Fibroblast of skin of right biceps (primary cell): ENCODE measurements at regions not wholly inside any gene's neighbourhood (a gene's known extent, or its start where the extent isn't known, plus 50 kb on each side); places are given as distances from the start of the nearest gene placed in this dataset.
"Not testable (repeated sequence)": the region's sequence is repeated elsewhere in the genome, so short reads cannot be mapped to it uniquely, and the experiment has no call there.

Source experiments
- DNase-seq: peaks from one replicate; pipeline ENCODE4 v3.0.0-alpha.2; 2013

DNA sequence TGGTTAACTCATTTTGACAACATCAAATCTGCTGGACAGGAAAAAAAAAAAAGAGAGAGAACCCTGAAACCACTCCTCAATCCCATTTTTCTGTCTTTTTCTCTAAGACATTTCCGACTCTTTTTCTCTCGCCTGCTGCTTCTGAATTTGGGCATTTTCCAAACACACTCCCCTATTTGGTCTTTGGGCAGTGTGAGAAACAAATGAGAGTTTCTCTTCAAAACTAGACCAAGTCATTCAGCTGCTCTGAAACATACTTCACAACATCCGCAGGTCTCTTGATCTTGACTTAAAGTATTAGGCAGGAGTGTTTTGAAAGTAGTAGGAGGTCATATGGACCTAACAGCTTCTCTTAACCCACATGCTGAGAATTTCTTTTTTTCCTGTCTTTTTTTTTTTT is 364.8 kb upstream of the ESRRG start:
- no peak for DNase-seq

GRCh38 chr1:217079584-217079983 is 356.4 kb upstream of the ESRRG start:
- no peak for DNase-seq

GRCh38 chr1:217078959-217079358 is 355.7 kb upstream of the ESRRG start:
- DNase-seq: no peak

DNA sequence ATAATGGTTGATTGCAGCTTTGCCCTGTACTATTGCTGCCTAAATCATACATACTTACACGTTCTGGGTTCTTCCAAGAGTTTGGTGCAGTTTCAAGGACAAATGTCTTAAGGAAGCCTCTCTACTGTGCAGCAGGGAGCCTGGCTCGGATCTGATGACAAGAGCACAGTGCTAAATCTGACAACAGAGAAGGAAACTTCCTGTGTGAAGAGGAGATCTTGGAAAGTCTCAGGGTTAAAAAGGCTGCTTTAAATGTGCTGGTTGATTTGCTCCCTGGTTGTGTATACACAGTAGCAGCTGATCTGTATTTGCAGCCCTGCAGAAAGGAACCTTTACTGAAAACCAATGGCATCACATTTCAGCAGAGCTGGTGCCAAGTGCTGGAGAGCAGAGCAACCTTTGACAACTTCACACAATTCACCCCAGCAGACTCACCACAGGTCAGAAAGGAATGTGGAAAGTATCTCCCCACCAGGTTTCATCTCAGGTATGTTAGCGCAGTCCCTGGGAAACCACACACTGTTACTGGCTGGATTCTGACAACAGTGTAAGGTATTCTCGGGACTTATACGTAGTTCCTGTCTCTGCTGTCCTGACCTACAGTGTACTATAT is 355.0 kb upstream of the ESRRG start:
- DNase-seq: no peak

GRCh38 chr1:217077426-217077825 is 354.2 kb upstream of the ESRRG start:
- no peak for DNase-seq

DNA sequence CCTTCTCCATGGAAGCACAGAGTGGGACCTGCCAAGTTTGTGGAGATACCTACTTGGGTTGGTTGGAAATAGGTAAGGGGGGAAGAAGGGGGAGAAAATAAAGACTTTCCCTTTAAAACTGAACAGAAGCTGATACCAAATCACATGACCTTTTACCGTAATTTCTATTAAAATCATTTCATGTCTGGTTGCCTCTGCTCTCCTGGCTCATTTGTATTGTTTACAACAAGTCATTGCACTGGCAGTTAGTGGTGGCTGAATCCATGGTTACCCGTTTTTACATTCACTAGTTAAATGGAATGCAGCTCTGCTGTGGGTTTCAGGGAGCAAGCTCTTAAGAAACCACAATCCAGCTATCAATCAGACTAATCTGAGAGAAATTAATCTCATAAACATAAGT is 353.7 kb upstream of the ESRRG start:
- DNase-seq: peak; percentile 5

DNA sequence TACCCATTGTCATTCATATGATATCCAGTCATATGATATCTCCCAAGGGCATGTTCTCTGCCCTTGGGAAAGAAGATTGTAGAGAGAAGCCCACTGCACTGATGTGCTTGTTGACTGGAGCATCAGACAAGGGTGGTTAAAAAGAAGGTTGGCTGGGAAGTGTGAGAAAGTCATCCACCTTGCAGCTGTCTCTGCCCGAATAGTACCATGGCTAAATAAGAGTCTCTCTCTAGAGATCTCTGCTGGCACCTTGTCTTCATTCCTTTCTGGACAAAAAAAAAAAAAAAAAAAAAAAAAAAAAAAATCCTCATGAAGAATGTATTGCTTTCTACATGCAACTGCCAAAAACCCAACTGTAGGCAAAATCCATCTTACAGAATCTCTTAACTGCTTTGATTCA is 349.7 kb upstream of the ESRRG start:
- DNase-seq: no peak

- DNase-seq: no peak
Measured at GRCh38 chr1:217067642-217068041, 344.4 kb upstream of the ESRRG start.

GRCh38 chr1:217066794-217067193 is 343.6 kb upstream of the ESRRG start:
- no peak for DNase-seq

DNA sequence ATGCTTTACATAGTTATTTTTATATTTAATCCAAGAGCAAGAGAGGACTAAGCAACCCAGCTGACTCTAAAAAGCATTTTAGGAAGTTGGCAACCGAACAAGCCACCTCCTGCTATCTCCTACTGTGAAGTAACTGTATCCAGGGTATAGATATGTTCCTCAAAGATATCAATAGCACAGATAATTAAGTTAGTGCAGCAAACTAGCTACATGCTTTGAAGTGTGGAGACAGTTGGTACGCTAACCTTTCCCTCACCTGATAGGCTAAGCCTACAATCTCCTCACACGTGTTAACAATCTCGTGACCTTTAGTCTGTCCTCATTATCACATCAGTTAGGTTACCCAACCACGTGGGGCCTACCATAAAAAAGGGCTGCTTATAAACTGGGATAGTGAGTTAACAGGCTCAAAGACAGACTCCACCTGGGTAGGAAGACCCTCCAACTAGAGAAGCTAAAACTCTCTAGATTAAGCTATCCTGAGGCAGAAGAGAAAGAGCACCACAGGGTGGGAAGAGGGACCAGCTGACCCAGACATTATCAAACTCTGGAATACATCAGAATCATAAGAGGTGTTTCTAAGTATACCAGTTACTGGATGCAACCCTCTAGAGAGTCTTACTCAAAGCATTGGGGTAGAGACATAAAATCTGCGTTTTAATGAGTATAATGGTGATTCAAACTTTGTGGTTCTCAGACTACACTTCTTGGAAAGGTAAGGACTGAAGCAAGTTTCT is 340.1 kb upstream of the ESRRG start:
- DNase-seq: no peak

- no peak for DNase-seq
Measured at GRCh38 chr1:217062586-217062985, 339.4 kb upstream of the ESRRG start.

GRCh38 chr1:217059401-217059800 is 336.2 kb upstream of the ESRRG start:
- no peak for DNase-seq

DNA sequence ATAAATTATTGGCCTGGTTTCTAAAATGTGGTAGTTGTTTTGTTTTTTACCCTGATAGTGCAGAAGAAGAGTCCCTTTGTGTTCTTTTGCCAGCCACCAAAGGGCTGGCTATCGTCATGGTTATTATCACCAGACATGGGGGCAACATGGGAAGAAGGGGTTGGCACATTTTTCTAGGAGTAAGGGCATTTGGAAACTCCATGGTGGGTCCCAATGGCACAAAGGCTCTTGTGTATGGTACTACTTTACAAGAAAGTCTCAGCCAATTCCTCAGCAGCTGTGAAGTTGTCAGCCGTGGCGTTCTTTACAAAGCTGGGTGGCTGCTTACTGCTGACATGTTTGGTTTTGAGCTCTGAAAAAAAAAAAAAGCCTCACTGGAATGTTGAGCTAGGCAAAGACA is 330.4 kb upstream of the ESRRG start:
- no peak for DNase-seq

DNA sequence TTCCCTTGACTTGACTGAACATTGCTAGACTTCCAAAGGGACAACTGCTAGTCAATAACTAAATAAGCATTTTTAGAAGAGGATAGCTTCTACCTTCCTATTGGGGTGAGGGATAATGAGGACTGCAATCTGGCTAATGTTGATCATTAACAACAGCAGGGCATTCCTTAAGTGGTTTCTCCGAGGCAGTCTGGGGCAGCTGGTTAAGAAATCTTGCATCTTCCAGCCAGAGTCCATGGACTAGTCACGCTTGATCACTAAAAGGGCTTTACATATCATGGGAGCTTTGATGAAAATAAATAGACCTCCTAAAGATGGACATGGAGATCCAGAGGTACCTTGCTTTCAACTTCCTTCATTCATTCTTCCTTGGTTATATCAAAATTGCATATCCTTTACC is 329.4 kb upstream of the ESRRG start:
- no peak for DNase-seq

- DNase-seq: no peak
Measured at GRCh38 chr1:217052196-217052595, 329.0 kb upstream of the ESRRG start.

DNA sequence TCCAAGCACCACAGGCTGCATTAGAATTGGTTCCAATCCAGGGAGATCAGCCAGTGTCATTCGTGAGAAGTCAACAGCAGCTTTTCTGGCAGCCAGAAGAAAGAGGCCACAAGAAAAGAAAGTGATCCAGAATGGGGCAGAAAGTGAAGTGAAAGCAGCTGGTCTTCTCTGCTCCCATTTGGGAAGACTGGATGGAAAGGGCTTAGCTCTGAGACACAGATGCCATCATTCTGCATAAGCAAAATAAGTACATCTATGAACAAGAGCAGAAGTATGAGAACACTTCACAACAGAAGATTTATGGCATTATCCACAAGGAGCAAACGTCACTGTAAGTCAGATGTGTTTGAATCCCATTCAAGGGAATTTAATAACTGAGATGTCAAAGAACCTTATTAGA is 326.5 kb upstream of the ESRRG start:
- no peak for DNase-seq

DNA sequence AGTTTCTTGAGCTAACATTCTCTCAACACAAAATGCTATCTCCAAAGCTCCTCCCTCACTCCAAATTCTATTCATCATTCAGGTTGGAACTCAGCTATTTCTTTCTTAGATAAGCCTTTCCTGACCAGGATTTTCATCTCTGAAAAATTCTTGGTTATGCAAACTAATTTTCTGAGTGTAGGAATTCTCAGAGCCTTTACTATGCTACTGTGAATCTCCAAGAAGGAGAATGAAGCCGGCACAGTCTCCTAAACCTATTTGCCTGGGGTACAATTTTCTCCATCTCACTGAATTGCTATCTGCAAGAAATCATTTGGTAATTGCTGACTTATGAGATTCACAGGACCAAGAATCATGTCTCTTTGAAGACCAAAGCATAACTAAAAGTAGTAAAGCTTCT is 325.9 kb upstream of the ESRRG start:
- DNase-seq: no peak

DNA sequence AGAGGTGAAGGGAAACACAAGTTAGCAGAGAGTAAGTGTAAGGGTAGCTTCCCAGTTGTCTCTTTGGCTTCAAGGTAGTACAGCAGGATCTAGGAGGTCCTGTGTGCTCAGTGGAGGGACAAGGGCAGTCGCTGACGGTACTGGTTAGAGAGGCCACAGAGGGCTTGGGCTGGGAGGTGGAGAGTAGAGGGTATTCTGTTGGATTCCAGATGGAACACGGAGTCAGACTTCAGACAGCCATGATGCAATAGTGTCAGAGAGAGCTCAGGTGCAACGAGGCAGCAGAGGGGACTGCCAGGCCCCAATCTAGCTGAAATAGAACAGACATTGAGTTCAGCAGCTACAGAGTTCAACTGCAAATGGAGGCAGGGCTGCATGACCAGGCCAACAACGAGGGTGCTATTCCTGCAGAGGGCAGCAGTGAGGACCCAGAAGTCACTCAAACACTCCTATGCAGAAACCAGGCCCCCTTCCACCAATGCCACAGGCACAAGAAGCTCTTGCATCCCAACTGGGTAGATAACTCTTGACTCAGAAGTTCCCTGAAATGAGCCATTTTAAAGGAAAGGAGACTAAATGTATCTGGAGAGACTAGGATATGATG is 325.0 kb upstream of the ESRRG start:
- no peak for DNase-seq

DNA sequence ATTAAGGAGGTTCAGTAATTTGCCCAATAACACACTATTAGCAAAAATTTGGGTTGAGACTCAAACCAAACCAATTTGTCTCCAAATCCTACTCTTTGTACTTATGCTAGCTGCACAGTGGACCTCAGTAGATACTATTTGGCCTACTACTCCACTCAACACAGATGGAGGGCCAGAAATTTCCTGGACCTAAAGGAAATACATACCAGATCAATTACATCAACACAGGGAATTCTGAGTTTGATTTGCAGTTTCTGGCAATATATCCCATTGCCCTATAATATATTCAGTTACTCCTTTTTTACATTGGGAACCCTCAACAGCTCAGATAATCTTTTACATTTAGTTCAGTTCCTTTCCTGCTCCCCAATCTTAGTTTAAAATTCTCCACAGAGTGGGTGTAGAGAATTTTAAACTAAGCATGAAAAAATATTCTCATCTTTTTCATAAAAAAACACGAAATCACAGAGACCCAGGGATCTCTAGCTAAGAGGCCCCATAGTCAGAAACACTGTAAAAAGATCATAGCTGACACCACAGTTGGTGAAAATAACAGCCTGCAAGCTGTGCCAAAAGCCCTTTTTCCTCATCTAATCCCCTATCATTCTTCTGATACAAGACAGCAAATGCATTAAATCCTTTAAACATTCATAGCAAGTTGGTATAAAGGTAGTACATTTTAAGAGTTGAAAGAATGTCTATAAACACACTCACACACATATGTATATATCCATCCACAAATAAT is 317.7 kb upstream of the ESRRG start:
- peak; percentile 25 for DNase-seq

- DNase-seq: no peak
Measured at GRCh38 chr1:217039926-217040325, 316.7 kb upstream of the ESRRG start.

DNA sequence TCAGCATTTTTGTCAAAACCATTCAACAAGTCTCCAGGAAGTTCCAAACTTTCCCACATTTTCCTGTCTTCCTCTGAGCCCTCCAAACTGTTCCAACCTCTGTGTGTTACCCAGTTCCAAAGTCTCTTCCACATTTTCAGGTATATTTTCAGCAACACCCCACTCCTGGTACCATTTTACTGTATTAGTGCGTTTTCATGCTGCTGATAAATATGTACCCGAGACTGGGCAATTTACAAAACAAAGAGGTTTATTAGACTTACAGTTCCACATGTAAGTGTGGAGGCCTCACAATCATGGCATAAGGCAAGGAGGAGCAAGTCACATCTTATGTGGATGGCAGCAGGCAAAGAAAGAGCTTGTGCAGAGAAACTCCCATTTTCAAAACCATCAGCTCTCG is 315.9 kb upstream of the ESRRG start:
- not testable (repeated sequence) for DNase-seq

- DNase-seq: no peak
Measured at GRCh38 chr1:217036757-217037156, 313.5 kb upstream of the ESRRG start.

DNA sequence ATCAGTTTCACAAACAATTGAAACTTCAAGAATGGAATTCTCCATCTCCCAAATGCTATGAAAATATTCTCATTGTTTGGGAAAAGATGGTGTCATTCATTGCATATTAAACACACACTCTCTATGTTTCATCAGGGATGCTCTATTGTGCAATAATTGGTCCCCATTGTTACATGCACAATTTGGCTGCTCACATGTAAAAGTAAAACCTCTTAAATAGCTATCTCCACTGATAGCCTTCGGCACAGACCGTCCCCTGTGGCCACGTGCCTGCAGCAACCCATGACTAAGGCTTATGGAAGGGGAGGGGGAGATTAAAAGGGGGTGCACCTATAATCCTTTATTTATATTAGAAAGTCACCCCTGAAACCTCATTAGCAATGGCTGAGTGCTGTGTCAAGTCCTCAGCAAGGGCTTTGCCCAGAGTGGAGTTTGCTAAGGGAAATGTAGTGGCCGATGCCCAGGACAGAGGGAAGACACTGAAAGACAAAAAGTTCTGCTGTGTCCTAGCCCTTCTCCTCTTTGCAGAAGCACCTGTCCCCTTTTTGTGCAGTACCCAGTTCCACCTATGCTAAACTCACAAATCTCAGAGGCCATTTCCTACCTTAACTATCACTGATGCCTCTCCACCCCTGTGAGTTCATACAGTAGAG is 309.6 kb upstream of the ESRRG start:
- DNase-seq: no peak
